ENCODE measurements at regions not wholly inside any gene's neighbourhood (a gene's known extent, or its start where the extent isn't known, plus 50 kb on each side); places are given as distances from the start of the nearest gene placed in this dataset.
A peak's percentile ranks its signal among the peaks of the same experiment; 100 is the strongest.

DNA sequence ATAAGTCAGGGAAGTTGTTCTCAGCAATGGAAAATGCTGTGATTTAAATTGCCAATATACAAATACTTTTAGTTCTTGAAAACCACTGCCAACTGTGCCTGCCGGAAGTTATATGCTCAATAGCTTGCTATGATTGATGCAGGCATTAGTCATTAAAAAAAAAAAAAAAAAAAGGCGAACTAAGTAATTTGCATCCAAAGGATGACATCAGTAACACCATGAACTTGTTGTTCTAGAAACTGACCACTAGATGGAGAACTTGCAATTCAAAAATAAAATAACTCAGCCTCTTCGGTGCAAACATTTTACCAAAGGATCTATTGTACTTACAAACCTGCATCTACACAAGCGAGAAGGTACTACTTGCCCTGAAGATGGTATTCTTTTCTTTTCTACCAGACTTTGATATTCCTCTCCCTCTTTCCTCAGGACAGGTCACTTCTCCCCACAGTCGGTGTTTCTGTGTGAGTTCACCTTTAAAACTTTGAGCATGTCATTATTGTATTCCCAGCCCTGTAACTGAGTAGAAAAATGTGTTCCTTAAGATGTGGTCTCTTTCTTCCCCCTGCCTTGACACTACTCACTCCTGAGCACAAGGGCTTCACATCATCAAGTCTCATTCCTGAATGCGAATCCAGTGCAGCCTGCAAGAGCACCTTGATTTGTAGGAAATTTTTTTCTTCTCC, 115.0 kb upstream of the VEPH1 start:
- Mint-ChIP-seq H3K36me3 (ENCODE audit: low read depth) (no peaks in the 10 kb centered on the region), H3K4me3 (peak overlapping the region; percentile 11), H3K4me1 (peaks cover 6% of the 10 kb centered on the region), H3K9me3 (no peaks in the 10 kb centered on the region), H3K27ac (no peak overlapping the region), H3K27me3 (ENCODE audit: low read depth, poor library complexity) (peaks cover 9% of the 10 kb centered on the region)
- TF ChIP-seq, protein P1, sequence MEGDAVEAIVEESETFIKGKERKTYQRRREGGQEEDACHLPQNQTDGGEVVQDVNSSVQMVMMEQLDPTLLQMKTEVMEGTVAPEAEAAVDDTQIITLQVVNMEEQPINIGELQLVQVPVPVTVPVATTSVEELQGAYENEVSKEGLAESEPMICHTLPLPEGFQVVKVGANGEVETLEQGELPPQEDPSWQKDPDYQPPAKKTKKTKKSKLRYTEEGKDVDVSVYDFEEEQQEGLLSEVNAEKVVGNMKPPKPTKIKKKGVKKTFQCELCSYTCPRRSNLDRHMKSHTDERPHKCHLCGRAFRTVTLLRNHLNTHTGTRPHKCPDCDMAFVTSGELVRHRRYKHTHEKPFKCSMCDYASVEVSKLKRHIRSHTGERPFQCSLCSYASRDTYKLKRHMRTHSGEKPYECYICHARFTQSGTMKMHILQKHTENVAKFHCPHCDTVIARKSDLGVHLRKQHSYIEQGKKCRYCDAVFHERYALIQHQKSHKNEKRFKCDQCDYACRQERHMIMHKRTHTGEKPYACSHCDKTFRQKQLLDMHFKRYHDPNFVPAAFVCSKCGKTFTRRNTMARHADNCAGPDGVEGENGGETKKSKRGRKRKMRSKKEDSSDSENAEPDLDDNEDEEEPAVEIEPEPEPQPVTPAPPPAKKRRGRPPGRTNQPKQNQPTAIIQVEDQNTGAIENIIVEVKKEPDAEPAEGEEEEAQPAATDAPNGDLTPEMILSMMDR (IDR thresholded peaks at IDR 0.05) = peak; percentile 76
- DNase-seq = no peak

- Mint-ChIP-seq H3K4me3 (no peak overlapping the region), H3K9me3 (no peaks in the 10 kb centered on the region), H3K27me3 (ENCODE audit: low read depth, poor library complexity) (peaks cover 8% of the 10 kb centered on the region), H3K36me3 (ENCODE audit: low read depth) (no peaks in the 10 kb centered on the region), H3K4me1 (peaks cover 6% of the 10 kb centered on the region), H3K27ac (no peak overlapping the region)
- TF ChIP-seq, protein P1 (IDR thresholded peaks at IDR 0.05) = no peak
- no peak for DNase-seq
Measured at GRCh38 chr3:157614896-157615295, 111.7 kb upstream of the VEPH1 start.

GRCh38 chr3:157611536-157612076, 108.4 kb upstream of the VEPH1 start:
- Mint-ChIP-seq H3K9me3 (no peaks in the 10 kb centered on the region), H3K4me1 (peaks cover 3% of the 10 kb centered on the region), H3K27me3 (ENCODE audit: low read depth, poor library complexity) (peaks cover 7% of the 10 kb centered on the region), H3K27ac (no peak overlapping the region), H3K4me3 (no peak overlapping the region), H3K36me3 (ENCODE audit: low read depth) (no peaks in the 10 kb centered on the region)
- no peak for DNase-seq
- TF ChIP-seq, protein P1 (IDR thresholded peaks at IDR 0.05) = no peak

- no peaks in the 10 kb centered on the region for H3K9me3 Mint-ChIP-seq
- DNase-seq = no peak
- TF ChIP-seq, protein P1 (IDR thresholded peaks at IDR 0.05) = no peak
- peaks cover 7% of the 10 kb centered on the region for H3K27me3 Mint-ChIP-seq (ENCODE audit: low read depth, poor library complexity)
- peaks cover 5% of the 10 kb centered on the region for H3K4me1 Mint-ChIP-seq
- no peak overlapping the region for H3K4me3 Mint-ChIP-seq
- no peak overlapping the region for H3K27ac Mint-ChIP-seq
- H3K36me3 Mint-ChIP-seq (ENCODE audit: low read depth) = no peaks in the 10 kb centered on the region
Measured at GRCh38 chr3:157610876-157611535, 107.8 kb upstream of the VEPH1 start.

GRCh38 chr3:157607826-157608405, 104.7 kb upstream of the VEPH1 start:
- peaks cover 14% of the 10 kb centered on the region for H3K27me3 Mint-ChIP-seq (ENCODE audit: low read depth, poor library complexity)
- H3K36me3 Mint-ChIP-seq (ENCODE audit: low read depth) = no peaks in the 10 kb centered on the region
- H3K4me3 Mint-ChIP-seq = no peak overlapping the region
- H3K27ac Mint-ChIP-seq = no peak overlapping the region
- no peaks in the 10 kb centered on the region for H3K9me3 Mint-ChIP-seq
- peaks cover 12% of the 10 kb centered on the region for H3K4me1 Mint-ChIP-seq
- TF ChIP-seq, protein P1 (IDR thresholded peaks at IDR 0.05) = no peak
- no peak for DNase-seq

All from nephron progenitor cell (in vitro differentiated cells).